ENCODE measurements at regions not wholly inside any gene's neighbourhood (a gene's known extent, or its start where the extent isn't known, plus 50 kb on each side); places are given as distances from the start of the nearest gene placed in this dataset.
A peak's percentile ranks its signal among the peaks of the same experiment; 100 is the strongest.

GRCh38 chr2:67631483-67631882, 234.3 kb downstream of the ETAA1 start:
- no peak for ATAC-seq
- TF ChIP-seq CREB5 (CRISPR knock-in tag; IDR thresholded peaks at IDR 0.05; ENCODE audit: low read depth), result no peak
- no peak for TF ChIP-seq ZNF70 (CRISPR knock-in tag; IDR thresholded peaks at IDR 0.05)
- TF ChIP-seq TCF4 (CRISPR knock-in tag; IDR thresholded peaks at IDR 0.05; ENCODE audit: borderline replicate concordance), result no peak
- no peak for TF ChIP-seq PATZ1 (CRISPR knock-in tag; IDR thresholded peaks at IDR 0.05; ENCODE audit: borderline replicate concordance)
- TF ChIP-seq ISL1 (CRISPR knock-in tag; IDR thresholded peaks at IDR 0.05), result no peak
- no peak for TF ChIP-seq POU6F1 (CRISPR knock-in tag; IDR thresholded peaks at IDR 0.05; ENCODE audit: borderline replicate concordance, low read depth)
- no peak for TF ChIP-seq ZNF565 (CRISPR knock-in tag; conservative IDR thresholded peaks at IDR 0.05; ENCODE audit: low read depth)
- no peak for TF ChIP-seq PPARA (CRISPR knock-in tag; IDR thresholded peaks at IDR 0.05; ENCODE audit: borderline replicate concordance)
- TF ChIP-seq ESRRG (CRISPR knock-in tag; IDR thresholded peaks at IDR 0.05), result no peak
- no peak for TF ChIP-seq ZC3H10 (CRISPR knock-in tag; IDR thresholded peaks at IDR 0.05)
- TF ChIP-seq ARNTL (CRISPR knock-in tag; IDR thresholded peaks at IDR 0.05; ENCODE audit: borderline replicate concordance, low read depth), result no peak
- TF ChIP-seq GLIS3 (CRISPR knock-in tag; IDR thresholded peaks at IDR 0.05), result no peak
- no peak for TF ChIP-seq RARB (CRISPR knock-in tag; IDR thresholded peaks at IDR 0.05)
- no peak for TF ChIP-seq OSR1 (CRISPR knock-in tag; IDR thresholded peaks at IDR 0.05)
- TF ChIP-seq ZFP3 (CRISPR knock-in tag; IDR thresholded peaks at IDR 0.05), result no peak

- ATAC-seq, result no peak
- TF ChIP-seq ISL1 (CRISPR knock-in tag; IDR thresholded peaks at IDR 0.05), result peak; percentile 32; the same call in 1 of the 2 replicates
- TF ChIP-seq ZNF70 (CRISPR knock-in tag; IDR thresholded peaks at IDR 0.05), result no peak
- no peak for TF ChIP-seq SNAI2 (CRISPR knock-in tag; IDR thresholded peaks at IDR 0.05)
These were observed 236.2 kb downstream of the ETAA1 start for GRCh38 chr2:67633212-67633856.

GRCh38 chr2:67638146-67638545, 241.0 kb downstream of the ETAA1 start:
- TF ChIP-seq ZNF8 (CRISPR knock-in tag; IDR thresholded peaks at IDR 0.05) (no peak), TSHZ2 (CRISPR knock-in tag; IDR thresholded peaks at IDR 0.05) (no peak), ZNF565 (CRISPR knock-in tag; conservative IDR thresholded peaks at IDR 0.05; ENCODE audit: low read depth) (no peak), OSR1 (CRISPR knock-in tag; IDR thresholded peaks at IDR 0.05) (no peak), ARNTL (CRISPR knock-in tag; IDR thresholded peaks at IDR 0.05; ENCODE audit: borderline replicate concordance, low read depth) (no peak), PPARA (CRISPR knock-in tag; IDR thresholded peaks at IDR 0.05; ENCODE audit: borderline replicate concordance) (no peak), TOX (CRISPR knock-in tag; IDR thresholded peaks at IDR 0.05; ENCODE audit: borderline replicate concordance) (no peak), ZNF70 (CRISPR knock-in tag; IDR thresholded peaks at IDR 0.05) (no peak), ZC3H10 (CRISPR knock-in tag; IDR thresholded peaks at IDR 0.05) (no peak)
- no peak for ATAC-seq

- ATAC-seq, result no peak
- TF ChIP-seq TOX (CRISPR knock-in tag; IDR thresholded peaks at IDR 0.05; ENCODE audit: borderline replicate concordance), result no peak
- TF ChIP-seq ZFP3 (CRISPR knock-in tag; IDR thresholded peaks at IDR 0.05), result no peak
- TF ChIP-seq ZNF70 (CRISPR knock-in tag; IDR thresholded peaks at IDR 0.05), result peak; percentile 67
- peak; percentile 68; the same call in 1 of the 2 replicates for TF ChIP-seq TCF4 (CRISPR knock-in tag; IDR thresholded peaks at IDR 0.05; ENCODE audit: borderline replicate concordance)
- TF ChIP-seq PATZ1 (CRISPR knock-in tag; IDR thresholded peaks at IDR 0.05; ENCODE audit: borderline replicate concordance), result peak; percentile 95
- peak; percentile 71; the same call in 1 of the 2 replicates for TF ChIP-seq CREB5 (CRISPR knock-in tag; IDR thresholded peaks at IDR 0.05; ENCODE audit: low read depth)
These were observed 244.3 kb downstream of the ETAA1 start for GRCh38 chr2:67641312-67642045.
